ENCODE measurements at regions not wholly inside any gene's neighbourhood (a gene's known extent, or its start where the extent isn't known, plus 50 kb on each side); places are given as distances from the start of the nearest gene placed in this dataset.

DNA sequence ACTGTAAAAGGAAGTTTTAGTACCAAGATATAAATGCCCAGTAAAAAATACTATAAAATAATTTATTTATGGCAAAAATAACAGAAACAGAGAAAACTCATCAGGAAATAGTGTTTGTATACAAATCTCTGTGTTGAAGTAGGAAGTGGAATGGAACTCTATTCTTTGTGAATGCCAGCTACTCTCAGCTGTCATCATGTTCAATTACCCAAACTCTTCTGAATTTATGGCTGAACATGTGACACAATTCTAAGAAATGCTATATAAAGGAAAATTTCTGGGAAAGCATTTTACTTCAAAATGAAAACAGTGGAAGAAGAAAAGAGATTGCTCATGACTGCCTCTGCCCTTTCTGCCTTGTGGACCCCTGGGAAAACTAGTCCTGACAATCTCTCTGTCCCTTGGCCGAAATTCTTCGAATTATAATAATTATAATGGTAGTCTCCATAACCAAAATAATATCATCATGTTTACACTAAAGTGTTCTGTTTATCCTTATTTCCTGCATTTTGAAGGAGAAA lies 522.3 kb upstream of the ST8SIA4 start:
- TF ChIP-seq, protein P1, sequence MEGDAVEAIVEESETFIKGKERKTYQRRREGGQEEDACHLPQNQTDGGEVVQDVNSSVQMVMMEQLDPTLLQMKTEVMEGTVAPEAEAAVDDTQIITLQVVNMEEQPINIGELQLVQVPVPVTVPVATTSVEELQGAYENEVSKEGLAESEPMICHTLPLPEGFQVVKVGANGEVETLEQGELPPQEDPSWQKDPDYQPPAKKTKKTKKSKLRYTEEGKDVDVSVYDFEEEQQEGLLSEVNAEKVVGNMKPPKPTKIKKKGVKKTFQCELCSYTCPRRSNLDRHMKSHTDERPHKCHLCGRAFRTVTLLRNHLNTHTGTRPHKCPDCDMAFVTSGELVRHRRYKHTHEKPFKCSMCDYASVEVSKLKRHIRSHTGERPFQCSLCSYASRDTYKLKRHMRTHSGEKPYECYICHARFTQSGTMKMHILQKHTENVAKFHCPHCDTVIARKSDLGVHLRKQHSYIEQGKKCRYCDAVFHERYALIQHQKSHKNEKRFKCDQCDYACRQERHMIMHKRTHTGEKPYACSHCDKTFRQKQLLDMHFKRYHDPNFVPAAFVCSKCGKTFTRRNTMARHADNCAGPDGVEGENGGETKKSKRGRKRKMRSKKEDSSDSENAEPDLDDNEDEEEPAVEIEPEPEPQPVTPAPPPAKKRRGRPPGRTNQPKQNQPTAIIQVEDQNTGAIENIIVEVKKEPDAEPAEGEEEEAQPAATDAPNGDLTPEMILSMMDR (IDR thresholded peaks at IDR 0.05; ENCODE audit: low read length): no peak
- no peak for TF ChIP-seq EZH2 (IDR thresholded peaks at IDR 0.05; ENCODE audit: borderline replicate concordance, low read length)
